CD4-positive, alpha-beta T cell treated with Interleukin-6 at 100 ng/mL for 8 hours (primary cell): ENCODE measurements at regions not wholly inside any gene's neighbourhood (a gene's known extent, or its start where the extent isn't known, plus 50 kb on each side); places are given as distances from the start of the nearest gene placed in this dataset.
"Not testable (repeated sequence)": the region's sequence is repeated elsewhere in the genome, so short reads cannot be mapped to it uniquely, and the experiment has no call there.

ENCODE experiments used
- DNase-seq: peaks from one replicate; pipeline ENCODE4 v3.0.0-alpha.2; 2020; ENCODE audit warnings: mixed read lengths, low spot score

DNA sequence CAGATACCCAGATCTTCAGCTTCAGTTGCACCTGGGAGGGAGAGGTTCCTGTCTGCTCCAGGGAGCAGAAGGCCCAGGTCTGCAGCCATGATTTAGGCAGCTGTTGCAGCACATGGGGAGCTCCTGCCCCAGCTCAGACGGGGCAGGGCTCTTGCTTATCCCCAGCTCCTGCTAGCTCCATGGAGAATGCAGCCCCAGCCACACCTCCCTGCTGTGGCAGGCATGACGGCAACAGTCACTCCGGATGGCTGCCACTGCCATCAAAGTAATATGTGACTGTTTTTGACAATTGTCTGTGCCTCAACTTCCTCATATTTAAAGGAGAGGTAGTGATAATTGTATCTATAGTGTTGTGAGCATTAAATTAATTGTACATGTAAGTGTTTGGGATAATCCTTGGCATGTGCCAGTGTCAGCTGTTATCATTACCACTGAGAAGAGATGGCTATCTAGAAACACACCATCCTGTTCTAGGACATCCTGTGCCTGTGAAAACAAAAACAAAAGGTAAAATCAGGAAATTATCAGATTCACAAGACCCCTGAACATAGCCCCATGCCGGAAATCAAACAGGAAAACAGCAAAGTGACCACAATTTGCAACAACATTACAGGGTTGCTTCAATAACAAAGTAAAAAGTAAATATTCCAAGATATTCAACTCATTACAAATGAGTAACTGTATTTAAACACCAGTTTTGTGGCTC is 1048.8 kb upstream of the ACO1 start:
- peak; percentile 20 for DNase-seq

DNA sequence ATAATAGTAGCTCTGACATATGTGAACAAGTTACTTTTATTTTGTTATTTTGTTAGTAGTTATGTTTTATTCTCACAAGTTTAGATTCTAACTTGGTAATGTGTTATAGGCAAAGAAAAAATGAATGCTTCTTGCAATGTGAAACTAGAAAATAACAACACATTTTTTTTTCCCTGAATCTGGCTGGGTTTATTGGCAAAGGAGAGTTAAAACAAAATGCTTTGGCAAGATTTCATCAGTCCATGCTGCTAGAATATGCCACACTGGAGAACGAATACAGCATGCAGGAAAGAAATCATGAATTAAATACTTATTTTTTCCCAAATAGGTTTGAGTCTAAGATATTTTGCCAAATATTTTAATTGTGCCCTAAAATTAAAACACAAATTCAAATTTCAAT is 1048.1 kb upstream of the ACO1 start:
- DNase-seq = no peak

DNA sequence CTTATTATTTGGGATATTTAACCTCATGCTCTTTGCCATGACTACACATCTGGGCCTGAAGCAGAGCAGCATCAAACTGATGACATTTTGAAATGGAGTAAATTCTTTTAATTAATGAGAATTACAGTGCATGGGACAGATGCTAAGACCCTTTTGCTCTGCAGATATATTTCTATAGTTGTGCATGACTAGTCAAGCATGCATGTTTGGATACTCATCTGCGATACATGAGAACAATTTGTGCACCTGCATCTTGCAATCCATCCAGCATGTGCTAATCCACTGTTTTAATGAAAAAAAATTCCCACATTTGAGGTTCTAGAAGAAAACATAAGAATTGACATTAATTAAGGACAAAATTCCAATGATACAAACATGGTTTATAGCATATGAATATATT is 1047.6 kb upstream of the ACO1 start:
- DNase-seq = no peak

DNA sequence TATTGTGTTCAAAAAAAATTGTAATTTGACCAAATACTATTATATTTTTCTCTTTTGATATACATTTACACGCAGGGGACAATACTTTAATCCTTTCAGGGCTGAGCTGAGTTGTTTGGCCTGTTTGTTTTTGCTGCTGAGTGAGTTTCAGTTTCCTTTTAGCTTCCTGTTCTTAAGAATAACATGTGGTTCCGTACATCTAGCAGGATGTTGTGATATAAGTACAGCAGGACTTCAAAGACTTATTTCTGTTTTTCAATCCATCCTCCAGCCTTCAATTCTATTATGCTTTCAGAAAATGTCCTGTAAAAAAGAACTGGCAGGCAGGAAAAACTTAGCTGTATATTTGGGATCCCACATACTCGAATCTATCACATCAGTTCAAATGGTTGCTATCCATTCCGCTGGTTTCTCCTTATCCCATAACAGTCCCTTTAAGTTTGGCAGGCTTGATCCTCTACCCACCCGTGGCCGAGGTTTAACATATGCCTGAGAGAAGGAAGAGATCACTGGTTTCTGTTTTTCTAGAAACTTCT is 1037.3 kb upstream of the ACO1 start:
- DNase-seq = peak; percentile 77

DNA sequence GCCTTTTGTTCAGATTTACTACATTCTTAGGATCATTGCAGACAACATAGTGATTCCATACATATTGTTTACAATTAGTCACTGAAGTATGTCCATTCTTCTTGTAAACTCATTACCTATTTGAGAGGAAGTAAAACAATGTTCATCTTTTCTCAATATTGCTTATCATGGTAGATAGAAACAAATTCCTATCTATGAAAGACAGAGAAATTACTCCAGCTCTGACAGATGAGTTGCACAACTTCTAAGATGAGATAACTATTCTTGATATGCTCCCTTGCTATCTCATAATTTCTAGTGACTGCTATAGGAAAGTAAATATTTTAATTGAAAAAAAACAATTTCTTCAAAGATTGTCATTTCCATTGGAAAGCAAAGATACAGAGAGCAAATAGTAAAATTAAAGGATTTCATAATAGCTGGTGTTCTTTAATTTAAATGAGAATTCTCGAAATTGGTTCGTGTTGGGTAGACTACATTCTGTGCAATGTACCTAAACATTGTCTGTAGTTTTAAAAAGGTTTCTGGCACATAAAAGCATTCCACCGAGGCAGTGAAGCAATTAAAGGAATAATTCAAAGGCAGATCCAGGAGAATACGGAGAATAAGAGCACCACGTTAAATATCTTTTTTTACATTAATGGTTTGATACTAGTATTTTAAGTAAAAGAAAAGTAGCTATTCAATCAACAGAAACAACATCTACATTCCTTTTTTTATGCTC is 1029.1 kb upstream of the ACO1 start:
- DNase-seq = no peak

DNA sequence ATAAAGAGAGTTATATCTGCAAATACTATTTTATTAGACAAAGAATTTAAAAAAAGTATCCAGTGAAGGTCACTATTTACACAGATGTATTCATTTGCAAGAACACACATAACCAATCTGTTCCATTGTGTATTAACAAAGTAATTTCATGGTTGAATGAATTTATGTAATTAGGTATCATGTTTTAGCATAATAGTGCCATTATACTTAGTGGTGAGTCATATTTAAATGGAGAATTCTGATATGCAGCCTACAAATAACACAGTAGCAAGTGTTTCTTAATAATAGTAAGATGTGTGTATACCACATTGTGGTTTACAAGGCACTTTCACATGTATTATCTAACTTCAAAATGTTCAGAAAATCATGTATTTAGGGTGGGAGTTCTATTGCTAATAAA is 1028.5 kb upstream of the ACO1 start:
- DNase-seq = no peak

DNA sequence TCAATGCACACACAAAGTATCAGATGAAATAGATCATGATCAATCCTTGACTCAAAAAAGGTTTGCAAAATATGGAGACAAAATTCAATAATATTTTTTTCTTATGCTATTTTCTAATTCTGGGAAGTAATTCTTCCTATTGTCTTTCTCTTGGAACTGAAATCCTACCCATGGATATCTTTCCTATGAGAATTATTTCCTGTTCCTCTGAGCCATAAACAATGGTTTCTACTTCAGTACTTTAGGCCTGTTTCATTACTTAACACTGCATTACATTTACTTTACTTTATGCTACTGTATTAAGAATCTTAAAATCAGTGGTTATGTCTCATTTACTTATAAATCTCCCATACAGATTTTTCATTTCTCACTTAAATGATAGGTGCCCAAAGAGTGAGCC is 1025.4 kb upstream of the ACO1 start:
- DNase-seq = no peak

DNA sequence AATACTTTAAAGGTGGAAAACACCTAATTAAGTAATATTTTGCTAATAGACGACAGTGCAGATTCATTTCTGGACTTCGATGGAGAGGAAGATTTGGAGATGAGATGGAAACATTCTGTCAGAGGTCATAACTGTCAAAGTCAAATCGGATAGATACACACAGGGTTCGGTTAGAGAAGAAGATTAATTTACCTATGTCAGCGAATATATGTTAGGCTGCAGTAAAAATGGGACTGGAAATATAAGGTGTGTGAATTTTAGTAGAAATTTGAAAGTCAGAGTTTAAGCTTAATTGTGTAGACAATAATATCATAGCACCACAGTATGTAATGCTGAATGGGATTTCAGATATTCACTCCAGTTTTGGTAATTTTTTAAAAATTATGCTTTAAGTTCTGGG is 1020.3 kb upstream of the ACO1 start:
- DNase-seq = no peak

DNA sequence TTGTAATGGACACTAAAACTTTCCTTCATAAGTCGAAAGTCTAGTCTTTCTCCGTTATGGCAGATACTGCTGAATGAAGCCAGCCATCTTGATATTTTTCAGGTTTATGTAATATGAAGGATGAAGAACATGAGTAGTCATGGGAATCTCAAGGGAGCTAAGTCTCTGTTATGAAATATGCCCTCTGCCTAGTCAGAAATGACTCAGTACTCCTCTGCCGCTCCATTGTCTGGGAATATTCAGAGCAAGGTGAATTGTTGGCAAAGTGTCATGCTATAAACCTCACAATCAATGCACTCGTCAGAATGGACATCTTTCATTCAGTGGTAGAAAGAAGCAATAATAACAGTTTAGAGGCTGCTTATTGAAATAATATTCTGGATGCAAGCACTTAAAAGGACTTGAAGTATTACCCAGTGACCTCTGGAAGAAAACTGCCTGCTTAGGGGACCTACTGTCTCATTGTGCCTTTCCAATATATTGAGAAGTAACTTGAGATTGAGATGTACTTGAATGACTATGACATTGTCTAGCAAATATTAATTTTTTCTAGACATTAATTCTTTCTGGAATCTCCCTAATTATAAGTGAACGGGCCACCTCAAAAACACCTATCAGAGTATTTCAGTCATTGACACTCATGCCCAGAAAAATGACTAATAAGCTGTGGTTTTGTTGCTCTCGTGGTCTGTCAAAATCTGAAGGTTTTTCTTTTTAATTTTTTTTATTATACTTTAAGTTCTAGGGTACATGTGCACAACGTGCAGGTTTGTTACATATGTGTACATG is 1011.5 kb upstream of the ACO1 start:
- DNase-seq = no peak

DNA sequence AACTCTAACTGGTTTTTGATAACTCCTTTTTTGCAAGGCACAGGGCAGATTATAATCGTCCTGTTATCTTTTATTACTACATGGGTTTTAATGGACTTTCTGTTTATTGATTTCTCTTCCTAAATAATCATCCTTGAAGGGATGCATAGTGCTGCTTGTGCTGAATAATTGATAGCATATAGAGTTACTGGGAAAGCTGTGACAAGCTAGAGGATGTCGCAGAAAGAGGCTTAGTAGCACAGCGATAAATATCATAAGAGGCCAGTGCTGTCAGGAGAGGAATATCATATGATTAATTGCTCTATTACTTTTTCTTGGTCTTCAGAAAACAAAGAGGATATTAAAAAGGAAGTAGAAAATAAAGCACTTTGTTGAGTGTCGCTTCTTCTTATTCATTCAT is 1007.1 kb upstream of the ACO1 start:
- DNase-seq = no peak

DNA sequence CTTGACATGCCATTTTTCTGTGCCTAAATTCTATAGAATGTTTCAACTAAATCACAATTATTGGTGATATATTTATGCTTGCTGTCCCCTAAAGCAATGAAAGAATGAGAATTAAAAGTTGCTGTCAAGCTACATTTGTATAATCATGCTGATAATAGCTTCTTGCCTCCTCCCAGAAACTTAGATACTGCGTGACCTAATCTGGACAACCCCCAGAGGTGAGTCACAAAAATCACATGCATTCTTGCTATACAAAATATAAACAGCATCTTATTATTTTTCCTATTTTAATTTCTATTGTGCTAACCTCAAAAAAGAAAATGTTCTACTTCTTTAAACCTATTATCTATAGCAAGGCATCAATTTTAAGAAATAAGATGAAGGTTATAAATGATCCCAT is 995.8 kb upstream of the ACO1 start:
- no peak for DNase-seq

DNA sequence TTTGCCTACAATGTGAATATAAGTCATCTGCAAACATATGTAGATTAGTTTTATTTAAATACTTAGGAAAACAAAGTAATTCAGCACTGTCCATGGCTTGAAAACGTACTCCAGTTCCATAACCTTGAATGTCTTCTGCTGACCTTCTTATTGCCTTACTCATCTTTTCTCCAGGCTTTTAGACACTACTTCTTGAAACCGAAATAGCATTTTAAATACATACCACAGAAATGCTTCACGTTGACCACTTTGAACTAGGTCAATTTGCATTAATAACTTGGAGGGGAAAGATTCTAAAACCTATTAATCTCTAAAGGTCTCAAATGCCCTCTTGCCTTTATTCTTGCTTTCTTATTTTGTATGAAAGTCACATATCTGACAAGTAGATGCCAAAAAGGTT is 995.4 kb upstream of the ACO1 start:
- no peak for DNase-seq

DNA sequence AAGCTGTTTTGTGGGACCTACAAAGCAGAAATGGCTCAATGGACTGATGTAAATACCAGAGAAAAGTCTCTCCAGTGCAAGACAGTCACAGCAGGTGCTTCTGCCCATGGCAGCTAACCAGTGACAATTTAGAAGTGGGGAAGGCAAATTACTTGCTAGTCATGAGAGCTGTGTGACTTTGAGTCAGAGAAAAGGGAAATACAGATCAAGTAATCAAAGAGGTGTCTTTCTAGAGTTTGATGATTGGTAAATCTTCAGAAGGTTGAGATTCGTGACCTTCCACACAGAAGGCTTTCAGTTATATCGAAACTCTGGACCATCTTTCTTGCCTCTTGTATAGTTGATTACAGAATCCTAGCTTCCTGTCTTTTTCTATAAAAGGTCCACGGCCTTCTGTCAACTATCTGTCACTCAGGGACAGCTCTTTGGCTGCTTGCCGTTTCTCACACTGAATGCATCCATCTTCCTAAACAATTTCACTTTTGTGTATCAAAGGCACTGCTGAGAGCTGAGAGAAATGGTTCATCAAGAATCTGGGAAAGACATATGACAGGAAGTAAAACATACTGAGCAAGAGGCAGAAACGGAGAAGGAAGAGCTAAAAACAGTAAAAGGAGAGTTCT is 993.9 kb upstream of the ACO1 start:
- no peak for DNase-seq

DNA sequence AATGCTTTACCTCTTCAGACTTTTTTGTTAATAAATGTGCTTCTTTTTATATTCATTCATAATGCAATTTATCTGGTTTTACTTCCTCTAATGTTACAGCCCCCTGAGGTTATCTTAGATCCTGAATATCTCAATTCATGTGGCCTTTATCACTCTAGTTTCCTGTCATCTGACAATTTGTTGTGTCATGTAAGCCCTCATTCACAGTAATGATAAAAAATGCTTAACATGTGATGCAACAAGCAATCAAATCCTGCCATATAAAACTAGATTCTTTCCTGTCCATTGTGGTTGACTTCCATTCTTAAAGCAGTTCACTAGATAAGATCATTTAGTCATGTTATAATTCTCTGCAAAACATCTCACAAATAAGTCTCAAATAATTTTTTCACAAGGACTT is 991.2 kb upstream of the ACO1 start:
- DNase-seq = no peak

DNA sequence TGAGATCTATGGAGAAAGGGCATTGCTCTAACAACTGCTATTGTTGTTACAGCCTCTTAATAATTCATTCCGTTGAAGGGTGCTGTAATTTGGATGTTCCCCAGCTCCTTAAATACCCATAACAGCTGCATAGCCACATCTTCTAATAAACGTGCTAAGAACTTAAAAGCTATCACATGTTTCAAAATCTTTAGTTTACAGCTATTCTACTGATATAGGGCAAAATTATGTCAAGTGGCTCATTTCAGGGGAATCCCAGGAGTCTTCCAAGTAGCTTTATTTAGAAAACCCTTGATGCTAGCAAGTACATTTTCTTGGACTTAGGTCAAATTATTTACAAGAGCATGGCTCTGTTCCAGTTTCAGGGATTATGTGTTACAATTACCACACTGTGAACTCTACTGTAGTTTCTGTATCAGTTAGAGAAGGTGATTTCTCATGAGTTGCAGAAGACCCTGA is 990.4 kb upstream of the ACO1 start:
- DNase-seq = no peak

DNA sequence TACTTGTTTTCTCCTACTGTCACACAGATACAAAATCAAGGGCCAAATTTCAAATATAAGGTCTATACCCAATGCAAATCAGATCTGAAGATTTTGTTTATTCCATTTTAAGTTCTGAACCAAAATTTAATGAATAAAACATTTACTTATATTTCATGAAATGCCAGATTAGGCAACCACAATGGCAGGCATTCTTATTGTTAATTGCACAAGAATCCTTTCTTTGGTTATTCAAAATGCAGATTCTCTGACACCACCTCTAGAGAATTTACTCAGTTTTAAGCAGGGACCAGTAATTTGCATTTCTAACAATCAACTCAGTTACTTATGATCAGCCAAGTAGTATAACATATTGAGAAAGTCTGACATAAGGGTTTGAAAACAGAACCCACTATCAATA is 972.4 kb upstream of the ACO1 start:
- no peak for DNase-seq

DNA sequence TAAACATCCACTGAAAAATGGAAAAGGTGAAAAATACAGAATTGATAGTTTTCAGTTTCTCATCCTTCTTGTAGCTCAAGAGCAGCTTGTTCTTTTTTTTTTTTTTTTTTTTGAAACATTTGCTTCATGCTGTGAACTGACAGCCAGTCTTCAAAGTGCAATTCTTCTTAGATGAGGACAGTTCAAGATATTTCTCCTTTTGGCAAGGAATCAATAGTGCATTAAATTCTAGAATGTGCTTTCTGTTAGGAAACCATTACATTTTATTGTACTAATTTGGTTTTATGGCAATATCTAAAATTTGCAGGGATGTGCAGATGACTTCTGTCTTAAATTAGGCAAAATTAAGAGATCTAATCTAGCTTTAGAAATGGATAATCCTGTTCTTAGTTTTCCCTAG is 969.3 kb upstream of the ACO1 start:
- no peak for DNase-seq

DNA sequence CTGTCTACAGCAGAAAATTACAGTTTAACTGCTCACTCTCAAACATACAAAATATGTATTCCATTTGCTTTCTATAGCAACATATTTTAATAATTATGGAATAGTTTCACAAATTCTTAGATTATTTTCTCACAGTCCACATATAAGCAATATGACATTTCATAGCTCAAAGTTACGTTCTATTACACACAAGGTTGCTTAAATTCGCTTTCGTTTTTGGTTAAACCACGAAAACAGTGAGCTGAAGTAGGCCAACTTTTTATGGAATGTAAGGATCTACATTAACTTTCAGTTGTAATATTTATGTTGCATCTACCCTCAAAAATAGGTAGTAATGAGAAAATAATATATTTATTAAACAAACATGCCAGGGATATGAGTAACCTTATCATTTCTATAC is 966.0 kb upstream of the ACO1 start:
- DNase-seq = no peak

DNA sequence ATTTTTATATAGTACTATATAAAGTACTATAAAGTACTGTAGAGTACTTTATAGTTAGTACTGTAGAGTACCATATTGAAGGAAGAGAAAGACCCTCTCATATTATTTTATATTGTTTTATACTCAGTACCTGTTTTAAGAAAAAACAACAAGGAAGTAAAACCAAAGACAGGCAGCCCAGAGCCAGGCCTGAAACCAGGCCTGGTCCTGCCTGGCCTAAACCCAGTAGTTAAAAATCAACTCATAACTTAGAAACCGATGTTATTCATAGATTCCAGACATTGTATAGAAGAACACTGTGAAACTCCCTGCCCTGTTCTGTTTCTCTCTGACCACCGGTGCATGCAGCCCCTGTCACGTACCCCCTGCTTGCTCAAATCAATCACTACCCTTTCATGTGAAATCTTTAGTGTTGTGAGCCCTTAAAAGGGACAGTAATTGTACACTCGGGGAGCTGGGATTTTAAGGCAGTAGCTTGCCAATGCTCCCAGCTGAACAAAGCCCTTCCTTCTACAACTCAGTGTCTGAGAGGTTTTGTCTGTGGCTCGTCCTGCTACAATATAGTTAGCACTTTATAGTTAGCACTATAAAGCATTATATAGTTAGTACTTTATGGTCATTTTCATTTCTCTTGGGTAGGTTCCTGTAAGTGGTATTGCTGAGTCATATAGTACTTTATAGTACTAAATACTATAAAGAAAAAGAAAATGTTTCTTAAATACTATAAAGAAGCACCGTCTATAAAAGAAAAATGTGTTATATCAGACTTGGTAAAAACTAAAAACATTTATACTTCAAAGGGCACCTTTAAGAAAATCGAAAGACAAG is 940.6 kb upstream of the ACO1 start:
- not testable (repeated sequence) for DNase-seq

DNA sequence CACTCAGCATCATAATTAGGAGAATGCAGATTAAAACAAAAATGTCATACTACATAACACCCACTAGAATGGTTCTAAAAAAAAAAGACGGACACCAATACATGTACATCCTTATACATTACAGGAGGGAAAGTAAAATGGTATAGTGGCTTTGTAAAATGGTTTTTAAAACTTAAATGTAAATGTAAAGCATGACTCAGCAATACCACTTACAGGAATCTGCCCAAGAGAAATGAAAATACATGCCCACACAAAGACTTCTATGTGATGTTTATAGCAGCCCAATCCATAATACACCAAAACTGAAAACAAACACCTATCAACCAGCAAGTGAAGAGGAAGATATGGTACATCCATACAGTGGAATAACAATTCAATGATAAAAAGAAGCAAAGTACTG is 939.1 kb upstream of the ACO1 start:
- DNase-seq = no peak

DNA sequence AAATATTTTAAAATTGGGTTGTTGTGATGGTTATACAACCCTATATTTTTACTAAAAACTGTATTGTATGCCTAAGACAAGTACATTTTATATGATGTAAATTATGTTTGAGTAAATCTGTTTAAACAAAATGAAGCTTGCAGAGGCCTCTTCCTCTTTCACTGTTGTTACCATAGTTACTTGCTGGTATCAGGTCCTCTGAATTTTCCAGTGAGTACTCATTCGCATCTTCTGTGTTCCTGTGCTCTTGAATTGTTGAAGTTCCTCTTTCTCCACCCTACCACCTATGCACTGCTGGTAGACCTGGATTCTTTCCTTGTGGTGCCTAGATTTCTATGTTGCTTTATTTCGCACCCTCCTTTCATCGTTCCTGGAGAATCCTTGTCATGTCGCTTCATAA is 938.5 kb upstream of the ACO1 start:
- DNase-seq = no peak
